Activated T-helper 2 cell treated with anti-CD3 and anti-CD28 coated beads, Interferon-gamma antibody, Interleukin-2, Interleukin-4, amounts not matched to agents 10 μg/mL and 5 μg/mL and 100 μg/mL, durations not matched to agents 14 hours and 24 hours and 36 hours (primary cell): ENCODE measurements at regions not wholly inside any gene's neighbourhood (a gene's known extent, or its start where the extent isn't known, plus 50 kb on each side); places are given as distances from the start of the nearest gene placed in this dataset.
"Not testable (repeated sequence)": the region's sequence is repeated elsewhere in the genome, so short reads cannot be mapped to it uniquely, and the experiment has no call there.

Source experiments
- DNase-seq: peaks from one replicate; pipeline ENCODE4 v3.0.0; 2021; ENCODE audit warnings: low spot score
- H3K27ac Mint-ChIP-seq: one replicate; pipeline ENCODE4 v1.8.0; 2021; ENCODE audit warnings: mixed read lengths
- H3K27me3 Mint-ChIP-seq: one replicate; pipeline ENCODE4 v1.8.0; 2021; ENCODE audit warnings: low read depth, mixed read lengths
- H3K36me3 Mint-ChIP-seq: one replicate; pipeline ENCODE4 v1.8.0; 2021; ENCODE audit warnings: low read depth, mixed read lengths
- H3K4me1 Mint-ChIP-seq: one replicate; pipeline ENCODE4 v1.8.0; 2021; ENCODE audit warnings: low read depth, mixed read lengths
- H3K4me3 Mint-ChIP-seq: one replicate; pipeline ENCODE4 v1.8.0; 2021; ENCODE audit warnings: low read depth, mild to moderate bottlenecking, moderate library complexity, mixed read lengths
- H3K9me3 Mint-ChIP-seq: one replicate; pipeline ENCODE4 v1.8.0; 2021; ENCODE audit warnings: mixed read lengths
- intact Hi-C: fragments of 100-400 bp; cut with micrococcal nuclease; formaldehyde crosslinking; loops from one replicate; pipeline ENCODE4 v1.15.1; 2023

GRCh38 chr9:75544815-75545214, 345.7 kb upstream of the PCSK5 start:
- Mint-ChIP-seq H3K27ac (no peak overlapping the region), H3K9me3 (no peaks in the 10 kb centered on the region), H3K4me1 (no peaks in the 10 kb centered on the region), H3K4me3 (no peak overlapping the region), H3K36me3 (no peaks in the 10 kb centered on the region), H3K27me3 (no peaks in the 10 kb centered on the region)
- intact Hi-C loops: no loop called here
- no peak for DNase-seq

GRCh38 chr9:75545287-75545686, 345.2 kb upstream of the PCSK5 start:
- Mint-ChIP-seq H3K4me1 (no peaks in the 10 kb centered on the region), H3K4me3 (no peak overlapping the region), H3K27me3 (no peaks in the 10 kb centered on the region), H3K36me3 (no peaks in the 10 kb centered on the region), H3K9me3 (no peaks in the 10 kb centered on the region), H3K27ac (no peak overlapping the region)
- intact Hi-C loops: no loop called here
- DNase-seq: no peak

- no peaks in the 10 kb centered on the region for H3K4me1 Mint-ChIP-seq
- DNase-seq: no peak
- no peaks in the 10 kb centered on the region for H3K27me3 Mint-ChIP-seq
- no peaks in the 10 kb centered on the region for H3K9me3 Mint-ChIP-seq
- intact Hi-C loops: no loop called here
- no peaks in the 10 kb centered on the region for H3K36me3 Mint-ChIP-seq
- H3K4me3 Mint-ChIP-seq: no peak overlapping the region
- no peak overlapping the region for H3K27ac Mint-ChIP-seq
These were observed 341.6 kb upstream of the PCSK5 start for GRCh38 chr9:75548871-75549270.

- intact Hi-C loops: no loop called here
- Mint-ChIP-seq H3K27ac (no peak overlapping the region), H3K9me3 (no peaks in the 10 kb centered on the region), H3K4me1 (no peaks in the 10 kb centered on the region), H3K36me3 (no peaks in the 10 kb centered on the region), H3K27me3 (no peaks in the 10 kb centered on the region), H3K4me3 (no peak overlapping the region)
- no peak for DNase-seq
These were observed 338.6 kb upstream of the PCSK5 start for GRCh38 chr9:75551861-75552260.

GRCh38 chr9:75552941-75553340, 337.5 kb upstream of the PCSK5 start:
- Mint-ChIP-seq H3K4me3 (no peak overlapping the region), H3K9me3 (no peaks in the 10 kb centered on the region), H3K4me1 (no peaks in the 10 kb centered on the region), H3K27me3 (no peaks in the 10 kb centered on the region), H3K27ac (no peak overlapping the region), H3K36me3 (no peaks in the 10 kb centered on the region)
- intact Hi-C loops: no loop called here
- no peak for DNase-seq

- H3K27ac Mint-ChIP-seq, H3K4me3 Mint-ChIP-seq, H3K9me3 Mint-ChIP-seq, DNase-seq, H3K27me3 Mint-ChIP-seq, intact Hi-C loops, H3K36me3 Mint-ChIP-seq, H3K4me1 Mint-ChIP-seq: not testable (repeated sequence)
These were observed 323.7 kb upstream of the PCSK5 start for GRCh38 chr9:75566813-75567212.

GRCh38 chr9:75570538-75570937, 319.9 kb upstream of the PCSK5 start:
- H3K4me1 Mint-ChIP-seq: no peaks in the 10 kb centered on the region
- H3K27me3 Mint-ChIP-seq: no peaks in the 10 kb centered on the region
- DNase-seq: no peak
- H3K9me3 Mint-ChIP-seq: no peaks in the 10 kb centered on the region
- H3K4me3 Mint-ChIP-seq: no peak overlapping the region
- no peaks in the 10 kb centered on the region for H3K36me3 Mint-ChIP-seq
- H3K27ac Mint-ChIP-seq: no peak overlapping the region
- intact Hi-C loops: no loop called here

- no peaks in the 10 kb centered on the region for H3K4me1 Mint-ChIP-seq
- H3K36me3 Mint-ChIP-seq: no peaks in the 10 kb centered on the region
- no peak for DNase-seq
- no peak overlapping the region for H3K27ac Mint-ChIP-seq
- intact Hi-C loops: no loop called here
- no peak overlapping the region for H3K4me3 Mint-ChIP-seq
- H3K27me3 Mint-ChIP-seq: no peaks in the 10 kb centered on the region
- no peaks in the 10 kb centered on the region for H3K9me3 Mint-ChIP-seq
These were observed 315.9 kb upstream of the PCSK5 start for GRCh38 chr9:75574569-75574968.

GRCh38 chr9:75582870-75583269, 307.6 kb upstream of the PCSK5 start:
- H3K9me3 Mint-ChIP-seq: no peaks in the 10 kb centered on the region
- no peak overlapping the region for H3K27ac Mint-ChIP-seq
- no peak overlapping the region for H3K4me3 Mint-ChIP-seq
- H3K36me3 Mint-ChIP-seq: no peaks in the 10 kb centered on the region
- no peak for DNase-seq
- intact Hi-C loops: no loop called here
- no peaks in the 10 kb centered on the region for H3K4me1 Mint-ChIP-seq
- no peaks in the 10 kb centered on the region for H3K27me3 Mint-ChIP-seq

- intact Hi-C loops: no loop called here
- H3K4me3 Mint-ChIP-seq: no peak overlapping the region
- no peaks in the 10 kb centered on the region for H3K9me3 Mint-ChIP-seq
- no peak overlapping the region for H3K27ac Mint-ChIP-seq
- H3K36me3 Mint-ChIP-seq: no peaks in the 10 kb centered on the region
- H3K4me1 Mint-ChIP-seq: no peaks in the 10 kb centered on the region
- no peaks in the 10 kb centered on the region for H3K27me3 Mint-ChIP-seq
- no peak for DNase-seq
These were observed 301.7 kb upstream of the PCSK5 start for GRCh38 chr9:75588808-75589207.

- H3K27ac Mint-ChIP-seq: no peak overlapping the region
- no peaks in the 10 kb centered on the region for H3K4me1 Mint-ChIP-seq
- no peaks in the 10 kb centered on the region for H3K9me3 Mint-ChIP-seq
- intact Hi-C loops: no loop called here
- H3K27me3 Mint-ChIP-seq: no peaks in the 10 kb centered on the region
- H3K36me3 Mint-ChIP-seq: no peaks in the 10 kb centered on the region
- no peak for DNase-seq
- no peak overlapping the region for H3K4me3 Mint-ChIP-seq
These were observed 301.0 kb upstream of the PCSK5 start for GRCh38 chr9:75589497-75589896.

GRCh38 chr9:75591972-75592371, 298.5 kb upstream of the PCSK5 start:
- Mint-ChIP-seq H3K27ac (no peak overlapping the region), H3K4me3 (no peak overlapping the region), H3K4me1 (no peaks in the 10 kb centered on the region), H3K9me3 (no peaks in the 10 kb centered on the region), H3K27me3 (no peaks in the 10 kb centered on the region), H3K36me3 (no peaks in the 10 kb centered on the region)
- DNase-seq: no peak
- intact Hi-C loops: no loop called here

- H3K9me3 Mint-ChIP-seq: no peaks in the 10 kb centered on the region
- H3K4me3 Mint-ChIP-seq: no peak overlapping the region
- intact Hi-C loops: no loop called here
- H3K27me3 Mint-ChIP-seq: no peaks in the 10 kb centered on the region
- DNase-seq: no peak
- no peak overlapping the region for H3K27ac Mint-ChIP-seq
- no peaks in the 10 kb centered on the region for H3K4me1 Mint-ChIP-seq
- H3K36me3 Mint-ChIP-seq: no peaks in the 10 kb centered on the region
These were observed 297.9 kb upstream of the PCSK5 start for GRCh38 chr9:75592586-75592985.

- Mint-ChIP-seq H3K9me3 (no peaks in the 10 kb centered on the region), H3K36me3 (no peaks in the 10 kb centered on the region), H3K27ac (no peak overlapping the region), H3K4me3 (no peak overlapping the region), H3K4me1 (no peaks in the 10 kb centered on the region), H3K27me3 (no peaks in the 10 kb centered on the region)
- DNase-seq: no peak
- intact Hi-C loops: no loop called here
These were observed 296.6 kb upstream of the PCSK5 start for GRCh38 chr9:75593920-75594319.
